ENCODE measurements at regions not wholly inside any gene's neighbourhood (a gene's known extent, or its start where the extent isn't known, plus 50 kb on each side); places are given as distances from the start of the nearest gene placed in this dataset.

- Histone ChIP-seq H3K36me3 (ENCODE audit: control insufficient read depth in 4 of 4, insufficient read depth in 3 of 4, low read depth in 1 of 4, low read length in 3 of 4) (no peaks in the 10 kb centered on the region), H3K27ac (ENCODE audit: low read depth in 1 of 2, low read length in 2 of 2) (no peak overlapping the region), H3K4me3 (ENCODE audit: low read depth in 1 of 3, low read length in 3 of 3) (no peak overlapping the region), H3K9me3 (ENCODE audit: control insufficient read depth in 4 of 4, low read length in 3 of 4) (no peaks in the 10 kb centered on the region), H3K4me1 (ENCODE audit: control insufficient read depth in 4 of 4, insufficient read depth in 4 of 4, low read length in 3 of 4) (no peaks in the 10 kb centered on the region), H3K27me3 (ENCODE audit: control insufficient read depth in 4 of 4, insufficient read depth in 4 of 4, low read length in 3 of 4) (no peaks in the 10 kb centered on the region), H3K9ac (ENCODE audit: low read depth in 1 of 2, low read length in 2 of 2) (no peak overlapping the region)
- TF ChIP-seq, protein P1, sequence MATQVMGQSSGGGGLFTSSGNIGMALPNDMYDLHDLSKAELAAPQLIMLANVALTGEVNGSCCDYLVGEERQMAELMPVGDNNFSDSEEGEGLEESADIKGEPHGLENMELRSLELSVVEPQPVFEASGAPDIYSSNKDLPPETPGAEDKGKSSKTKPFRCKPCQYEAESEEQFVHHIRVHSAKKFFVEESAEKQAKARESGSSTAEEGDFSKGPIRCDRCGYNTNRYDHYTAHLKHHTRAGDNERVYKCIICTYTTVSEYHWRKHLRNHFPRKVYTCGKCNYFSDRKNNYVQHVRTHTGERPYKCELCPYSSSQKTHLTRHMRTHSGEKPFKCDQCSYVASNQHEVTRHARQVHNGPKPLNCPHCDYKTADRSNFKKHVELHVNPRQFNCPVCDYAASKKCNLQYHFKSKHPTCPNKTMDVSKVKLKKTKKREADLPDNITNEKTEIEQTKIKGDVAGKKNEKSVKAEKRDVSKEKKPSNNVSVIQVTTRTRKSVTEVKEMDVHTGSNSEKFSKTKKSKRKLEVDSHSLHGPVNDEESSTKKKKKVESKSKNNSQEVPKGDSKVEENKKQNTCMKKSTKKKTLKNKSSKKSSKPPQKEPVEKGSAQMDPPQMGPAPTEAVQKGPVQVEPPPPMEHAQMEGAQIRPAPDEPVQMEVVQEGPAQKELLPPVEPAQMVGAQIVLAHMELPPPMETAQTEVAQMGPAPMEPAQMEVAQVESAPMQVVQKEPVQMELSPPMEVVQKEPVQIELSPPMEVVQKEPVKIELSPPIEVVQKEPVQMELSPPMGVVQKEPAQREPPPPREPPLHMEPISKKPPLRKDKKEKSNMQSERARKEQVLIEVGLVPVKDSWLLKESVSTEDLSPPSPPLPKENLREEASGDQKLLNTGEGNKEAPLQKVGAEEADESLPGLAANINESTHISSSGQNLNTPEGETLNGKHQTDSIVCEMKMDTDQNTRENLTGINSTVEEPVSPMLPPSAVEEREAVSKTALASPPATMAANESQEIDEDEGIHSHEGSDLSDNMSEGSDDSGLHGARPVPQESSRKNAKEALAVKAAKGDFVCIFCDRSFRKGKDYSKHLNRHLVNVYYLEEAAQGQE (IDR thresholded peaks at IDR 0.05) = no peak
- TF ChIP-seq EGR1 (IDR thresholded peaks at IDR 0.05; ENCODE audit: low read depth in 2 of 2) (no peak), FOXA2 (IDR thresholded peaks at IDR 0.05) (no peak), RXRA (IDR thresholded peaks at IDR 0.05) (no peak)
- TF ChIP-seq, protein P2, sequence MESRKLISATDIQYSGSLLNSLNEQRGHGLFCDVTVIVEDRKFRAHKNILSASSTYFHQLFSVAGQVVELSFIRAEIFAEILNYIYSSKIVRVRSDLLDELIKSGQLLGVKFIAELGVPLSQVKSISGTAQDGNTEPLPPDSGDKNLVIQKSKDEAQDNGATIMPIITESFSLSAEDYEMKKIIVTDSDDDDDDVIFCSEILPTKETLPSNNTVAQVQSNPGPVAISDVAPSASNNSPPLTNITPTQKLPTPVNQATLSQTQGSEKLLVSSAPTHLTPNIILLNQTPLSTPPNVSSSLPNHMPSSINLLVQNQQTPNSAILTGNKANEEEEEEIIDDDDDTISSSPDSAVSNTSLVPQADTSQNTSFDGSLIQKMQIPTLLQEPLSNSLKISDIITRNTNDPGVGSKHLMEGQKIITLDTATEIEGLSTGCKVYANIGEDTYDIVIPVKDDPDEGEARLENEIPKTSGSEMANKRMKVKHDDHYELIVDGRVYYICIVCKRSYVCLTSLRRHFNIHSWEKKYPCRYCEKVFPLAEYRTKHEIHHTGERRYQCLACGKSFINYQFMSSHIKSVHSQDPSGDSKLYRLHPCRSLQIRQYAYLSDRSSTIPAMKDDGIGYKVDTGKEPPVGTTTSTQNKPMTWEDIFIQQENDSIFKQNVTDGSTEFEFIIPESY (IDR thresholded peaks at IDR 0.05) = no peak
- TF ChIP-seq, protein P3, sequence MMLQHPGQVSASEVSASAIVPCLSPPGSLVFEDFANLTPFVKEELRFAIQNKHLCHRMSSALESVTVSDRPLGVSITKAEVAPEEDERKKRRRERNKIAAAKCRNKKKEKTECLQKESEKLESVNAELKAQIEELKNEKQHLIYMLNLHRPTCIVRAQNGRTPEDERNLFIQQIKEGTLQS (IDR thresholded peaks at IDR 0.05) = no peak
- no peak for DNase-seq (ENCODE audit: low spot score)
- 80% methylated on average over 7 of the region's 7 CpGs for WGBS
Observed at GRCh38 chr6:6932968-6933367, 174.8 kb upstream of the RREB1 start.

- Histone ChIP-seq H3K9ac (ENCODE audit: low read depth in 1 of 2, low read length in 2 of 2) (no peak overlapping the region), H3K4me3 (ENCODE audit: low read depth in 1 of 3, low read length in 3 of 3) (no peak overlapping the region), H3K4me1 (ENCODE audit: control insufficient read depth in 4 of 4, insufficient read depth in 4 of 4, low read length in 3 of 4) (no peaks in the 10 kb centered on the region), H3K36me3 (ENCODE audit: control insufficient read depth in 4 of 4, insufficient read depth in 3 of 4, low read depth in 1 of 4, low read length in 3 of 4) (no peaks in the 10 kb centered on the region), H3K27me3 (ENCODE audit: control insufficient read depth in 4 of 4, insufficient read depth in 4 of 4, low read length in 3 of 4) (no peaks in the 10 kb centered on the region), H3K9me3 (ENCODE audit: control insufficient read depth in 4 of 4, low read length in 3 of 4) (no peaks in the 10 kb centered on the region), H3K27ac (ENCODE audit: low read depth in 1 of 2, low read length in 2 of 2) (no peak overlapping the region)
- DNase-seq (ENCODE audit: low spot score) = no peak
- WGBS = 91% methylated on average over 47 of the region's 47 CpGs
- TF ChIP-seq CTCF (IDR thresholded peaks at IDR 0.05; ENCODE audit: low read depth, low read length, missing input control) (no peak), RXRA (IDR thresholded peaks at IDR 0.05) (no peak), YY1 (IDR thresholded peaks at IDR 0.05) (no peak), HNF4A (conservative IDR thresholded peaks at IDR 0.05) (no peak), GABPA (IDR thresholded peaks at IDR 0.05 in 1 of 2, conservative IDR thresholded peaks at IDR 0.05 in 1 of 2) (no peak), FOXA2 (IDR thresholded peaks at IDR 0.05) (no peak), EGR1 (IDR thresholded peaks at IDR 0.05; ENCODE audit: low read depth in 2 of 2) (no peak), TAF1 (conservative IDR thresholded peaks at IDR 0.05) (no peak), RAD21 (IDR thresholded peaks at IDR 0.05) (no peak), HNF4G (IDR thresholded peaks at IDR 0.05) (no peak)
- TF ChIP-seq, protein P4, sequence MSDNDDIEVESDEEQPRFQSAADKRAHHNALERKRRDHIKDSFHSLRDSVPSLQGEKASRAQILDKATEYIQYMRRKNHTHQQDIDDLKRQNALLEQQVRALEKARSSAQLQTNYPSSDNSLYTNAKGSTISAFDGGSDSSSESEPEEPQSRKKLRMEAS (IDR thresholded peaks at IDR 0.05) = no peak
- TF ChIP-seq, protein P3 (IDR thresholded peaks at IDR 0.05) = no peak
- TF ChIP-seq, protein P2 (IDR thresholded peaks at IDR 0.05) = no peak
- TF ChIP-seq, protein P1 (IDR thresholded peaks at IDR 0.05) = no peak
Observed at GRCh38 chr6:6940031-6941025, 167.4 kb upstream of the RREB1 start.

Measured in liver (tissue), 8 donors.